ENCODE measurements at regions not wholly inside any gene's neighbourhood (a gene's known extent, or its start where the extent isn't known, plus 50 kb on each side); places are given as distances from the start of the nearest gene placed in this dataset.

DNA sequence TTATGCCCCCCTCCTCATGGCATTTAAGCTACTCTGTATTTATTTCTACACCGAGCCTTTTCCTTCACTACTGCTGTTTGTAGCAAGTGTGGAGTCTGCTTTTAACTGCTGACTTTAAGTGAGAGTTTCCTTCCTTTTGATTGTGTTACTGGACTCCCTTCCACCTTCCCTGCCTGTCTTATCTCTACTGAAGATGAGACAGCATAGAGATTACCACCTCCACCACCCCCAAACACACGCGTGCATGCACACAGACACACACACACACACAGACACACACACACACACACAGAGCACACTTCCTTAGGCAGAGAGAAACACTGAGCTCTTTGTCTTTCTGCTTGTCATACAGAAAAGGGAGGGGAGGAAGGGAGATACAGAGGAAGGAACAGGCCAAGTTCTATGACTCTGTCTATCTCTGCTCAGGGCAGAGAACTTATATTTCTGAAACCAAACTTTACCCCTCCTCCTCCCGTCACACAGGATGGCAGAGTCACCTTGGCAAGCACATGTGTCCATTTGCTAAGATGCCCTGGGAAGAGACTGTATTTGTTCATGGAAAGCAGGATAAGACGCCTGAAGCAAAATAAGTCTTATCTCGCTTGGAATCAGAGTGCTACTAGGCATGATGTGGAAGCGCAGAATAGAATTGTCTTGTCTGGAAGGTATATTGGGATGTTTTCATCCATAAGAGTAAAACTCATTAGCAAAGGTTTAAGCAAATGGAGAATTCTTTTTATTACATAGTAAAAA, 81.8 kb upstream of the CAV2 start:
- H3K27ac ChIP-seq, result no peak overlapping the region
- TF ChIP-seq, protein P1, sequence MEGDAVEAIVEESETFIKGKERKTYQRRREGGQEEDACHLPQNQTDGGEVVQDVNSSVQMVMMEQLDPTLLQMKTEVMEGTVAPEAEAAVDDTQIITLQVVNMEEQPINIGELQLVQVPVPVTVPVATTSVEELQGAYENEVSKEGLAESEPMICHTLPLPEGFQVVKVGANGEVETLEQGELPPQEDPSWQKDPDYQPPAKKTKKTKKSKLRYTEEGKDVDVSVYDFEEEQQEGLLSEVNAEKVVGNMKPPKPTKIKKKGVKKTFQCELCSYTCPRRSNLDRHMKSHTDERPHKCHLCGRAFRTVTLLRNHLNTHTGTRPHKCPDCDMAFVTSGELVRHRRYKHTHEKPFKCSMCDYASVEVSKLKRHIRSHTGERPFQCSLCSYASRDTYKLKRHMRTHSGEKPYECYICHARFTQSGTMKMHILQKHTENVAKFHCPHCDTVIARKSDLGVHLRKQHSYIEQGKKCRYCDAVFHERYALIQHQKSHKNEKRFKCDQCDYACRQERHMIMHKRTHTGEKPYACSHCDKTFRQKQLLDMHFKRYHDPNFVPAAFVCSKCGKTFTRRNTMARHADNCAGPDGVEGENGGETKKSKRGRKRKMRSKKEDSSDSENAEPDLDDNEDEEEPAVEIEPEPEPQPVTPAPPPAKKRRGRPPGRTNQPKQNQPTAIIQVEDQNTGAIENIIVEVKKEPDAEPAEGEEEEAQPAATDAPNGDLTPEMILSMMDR (IDR thresholded peaks at IDR 0.05; ENCODE audit: low read depth, low read length, missing control alignments), result no peak
- no peak overlapping the region for H3K4me3 ChIP-seq (ENCODE audit: low read depth, low read length)
- in situ Hi-C loops (cut with HindIII; ENCODE audit: low pct_ligation_motif_present, low sequenced_read_pairs), result no loop called here
- no peaks in the 10 kb centered on the region for H3K27me3 ChIP-seq (replicated peaks)
- no peaks in the 10 kb centered on the region for H3K36me3 ChIP-seq (replicated peaks)
- no peak for DNase-seq

DNA sequence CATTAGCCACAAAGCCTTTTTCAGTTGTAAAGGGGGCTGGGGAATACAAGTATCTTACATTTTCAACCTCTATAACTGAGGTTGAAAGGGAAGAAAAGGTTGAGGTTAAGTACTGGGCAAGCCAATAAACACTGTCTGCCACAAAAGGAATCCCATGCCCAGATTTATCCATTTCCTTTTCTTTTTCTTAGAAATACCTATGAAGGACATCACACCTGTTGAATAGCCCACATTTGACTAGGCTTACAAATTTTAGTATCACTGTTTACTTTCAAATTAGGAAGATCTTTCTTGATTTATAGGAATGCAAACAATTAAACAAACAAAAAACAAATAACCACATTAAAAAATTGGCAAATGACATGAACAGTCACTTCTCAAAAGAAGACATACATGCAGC, 81.0 kb upstream of the CAV2 start:
- no peak overlapping the region for H3K4me3 ChIP-seq (ENCODE audit: low read depth, low read length)
- no peak overlapping the region for H3K27ac ChIP-seq
- in situ Hi-C loops (cut with HindIII; ENCODE audit: low pct_ligation_motif_present, low sequenced_read_pairs), result no loop called here
- H3K27me3 ChIP-seq (replicated peaks), result no peaks in the 10 kb centered on the region
- DNase-seq, result no peak
- H3K36me3 ChIP-seq (replicated peaks), result no peaks in the 10 kb centered on the region
- TF ChIP-seq, protein P1 (IDR thresholded peaks at IDR 0.05; ENCODE audit: low read depth, low read length, missing control alignments), result no peak

DNA sequence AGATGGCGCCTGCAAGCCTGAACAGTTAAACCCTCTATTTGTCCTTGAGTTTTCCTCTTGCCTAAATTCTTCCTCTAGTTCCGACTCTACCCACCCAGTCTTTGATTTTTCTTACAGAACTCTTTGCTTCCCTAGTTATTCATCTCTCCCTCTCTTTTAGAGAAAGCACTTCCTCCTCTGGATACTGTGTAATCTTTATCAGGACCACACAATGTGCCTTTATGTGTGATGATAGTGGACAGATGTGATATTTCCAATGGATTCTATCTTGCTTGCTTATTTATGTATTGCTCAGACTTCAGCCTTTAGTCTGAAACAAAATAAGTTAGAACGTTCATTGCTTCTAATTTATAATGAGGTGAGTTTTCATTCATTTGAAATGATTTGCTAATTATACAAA, 79.5 kb upstream of the CAV2 start:
- Histone ChIP-seq H3K27ac (no peak overlapping the region), H3K36me3 (replicated peaks) (no peaks in the 10 kb centered on the region), H3K27me3 (replicated peaks) (no peaks in the 10 kb centered on the region), H3K4me3 (ENCODE audit: low read depth, low read length) (no peak overlapping the region)
- TF ChIP-seq, protein P1 (IDR thresholded peaks at IDR 0.05; ENCODE audit: low read depth, low read length, missing control alignments), result no peak
- DNase-seq, result no peak
- in situ Hi-C loops (cut with HindIII; ENCODE audit: low pct_ligation_motif_present, low sequenced_read_pairs), result no loop called here

DNA sequence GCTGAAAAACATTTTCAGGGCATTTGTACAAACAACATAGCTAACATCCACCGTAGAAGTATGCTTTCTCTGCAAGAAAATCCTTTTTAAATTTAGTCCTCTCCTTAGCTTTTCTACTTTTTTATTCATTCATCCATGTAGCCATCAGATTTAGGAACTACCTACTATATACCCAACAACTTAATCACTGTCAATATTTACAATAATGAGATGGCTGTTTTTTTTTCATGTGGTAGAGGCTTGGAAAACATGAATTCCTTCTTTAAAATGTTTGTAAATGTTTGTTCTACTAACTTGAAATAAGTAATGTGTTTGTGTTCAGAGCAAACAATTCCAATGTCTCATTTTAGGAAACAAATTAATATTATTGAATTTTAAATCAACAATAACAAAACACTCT, 78.2 kb upstream of the CAV2 start:
- in situ Hi-C loops (cut with HindIII; ENCODE audit: low pct_ligation_motif_present, low sequenced_read_pairs), result no loop called here
- H3K36me3 ChIP-seq (replicated peaks), result no peaks in the 10 kb centered on the region
- no peak overlapping the region for H3K27ac ChIP-seq
- no peak overlapping the region for H3K4me3 ChIP-seq (ENCODE audit: low read depth, low read length)
- no peaks in the 10 kb centered on the region for H3K27me3 ChIP-seq (replicated peaks)
- no peak for DNase-seq
- TF ChIP-seq, protein P1 (IDR thresholded peaks at IDR 0.05; ENCODE audit: low read depth, low read length, missing control alignments), result no peak

DNA sequence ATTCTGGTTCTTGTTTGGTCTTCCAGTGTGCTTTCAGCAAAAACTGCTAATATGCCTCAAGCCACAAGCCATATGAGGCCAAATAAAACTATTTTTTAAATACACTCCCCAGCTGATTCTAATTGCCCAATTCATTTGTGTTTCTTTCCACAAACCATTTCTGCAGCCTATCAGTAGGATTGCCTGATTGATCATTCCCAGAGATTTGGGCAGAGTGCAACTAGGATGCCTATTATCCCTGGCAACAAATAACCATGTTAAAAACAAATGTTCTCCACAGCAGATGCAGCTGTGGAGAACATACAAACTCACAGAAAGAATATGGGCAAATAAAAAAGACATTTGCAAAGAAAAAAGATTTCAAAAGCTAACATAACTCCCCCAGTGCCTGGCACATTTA, 76.9 kb upstream of the CAV2 start:
- Histone ChIP-seq H3K36me3 (replicated peaks) (no peaks in the 10 kb centered on the region), H3K27ac (no peak overlapping the region), H3K4me3 (ENCODE audit: low read depth, low read length) (no peak overlapping the region), H3K27me3 (replicated peaks) (no peaks in the 10 kb centered on the region)
- TF ChIP-seq, protein P1 (IDR thresholded peaks at IDR 0.05; ENCODE audit: low read depth, low read length, missing control alignments), result no peak
- in situ Hi-C loops (cut with HindIII; ENCODE audit: low pct_ligation_motif_present, low sequenced_read_pairs), result no loop called here
- no peak for DNase-seq

DNA sequence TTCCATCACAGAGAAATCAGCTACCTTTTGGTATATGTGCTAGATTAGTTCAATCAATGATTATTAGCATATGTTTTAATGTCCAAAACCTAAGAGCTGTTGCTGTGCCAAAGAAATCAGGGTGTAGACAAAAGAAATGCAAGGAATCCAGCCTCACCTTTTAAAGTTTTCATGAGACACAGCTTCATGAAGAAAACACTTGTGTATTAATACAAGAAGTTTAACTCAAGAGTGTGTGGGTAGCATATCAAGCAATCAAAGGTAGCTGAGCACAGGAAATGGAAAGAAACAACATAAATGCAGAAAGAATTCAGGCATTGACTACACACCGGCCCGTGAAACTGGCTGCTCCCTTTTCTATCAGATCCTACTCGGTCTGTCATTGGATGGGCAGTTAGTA, 76.0 kb upstream of the CAV2 start:
- no peak overlapping the region for H3K4me3 ChIP-seq (ENCODE audit: low read depth, low read length)
- DNase-seq, result no peak
- H3K27me3 ChIP-seq (replicated peaks), result no peaks in the 10 kb centered on the region
- H3K27ac ChIP-seq, result no peak overlapping the region
- TF ChIP-seq, protein P1 (IDR thresholded peaks at IDR 0.05; ENCODE audit: low read depth, low read length, missing control alignments), result no peak
- in situ Hi-C loops (cut with HindIII; ENCODE audit: low pct_ligation_motif_present, low sequenced_read_pairs), result no loop called here
- no peaks in the 10 kb centered on the region for H3K36me3 ChIP-seq (replicated peaks)
